DMS53 treated with DMSO at 0.1 percent for 48 hours (cell line): ENCODE measurements at regions not wholly inside any gene's neighbourhood (a gene's known extent, or its start where the extent isn't known, plus 50 kb on each side); places are given as distances from the start of the nearest gene placed in this dataset.
"Not testable (repeated sequence)": the region's sequence is repeated elsewhere in the genome, so short reads cannot be mapped to it uniquely, and the experiment has no call there.

ENCODE experiments used
- DNase-seq: peaks from one replicate; lab custom pipeline; 2025; ENCODE audit not compliant: unreplicated experiment; lab: John Stamatoyannopoulos, UW

- no peak for DNase-seq
These were observed 191.2 kb downstream of the TLE3 start for GRCh38 chr15:69906256-69907185.

GRCh38 chr15:69908060-69908459 lies 189.7 kb downstream of the TLE3 start:
- no peak for DNase-seq

GRCh38 chr15:69908590-69909420 lies 188.9 kb downstream of the TLE3 start:
- no peak for DNase-seq

- no peak for DNase-seq
These were observed 187.8 kb downstream of the TLE3 start for GRCh38 chr15:69909719-69910444.

GRCh38 chr15:69910514-69910913 lies 187.2 kb downstream of the TLE3 start:
- DNase-seq = no peak

GRCh38 chr15:69912116-69912515 lies 185.6 kb downstream of the TLE3 start:
- no peak for DNase-seq

- DNase-seq = no peak
These were observed 183.7 kb downstream of the TLE3 start for GRCh38 chr15:69914040-69914439.

GRCh38 chr15:69914960-69915359 lies 182.8 kb downstream of the TLE3 start:
- no peak for DNase-seq

GRCh38 chr15:69916169-69916785 lies 181.4 kb downstream of the TLE3 start:
- DNase-seq = no peak

- no peak for DNase-seq
These were observed 180.7 kb downstream of the TLE3 start for GRCh38 chr15:69917056-69917455.

- DNase-seq = no peak
These were observed 177.9 kb downstream of the TLE3 start for GRCh38 chr15:69919816-69920215.

- DNase-seq = no peak
These were observed 177.5 kb downstream of the TLE3 start for GRCh38 chr15:69920221-69920620.

GRCh38 chr15:69921626-69922619 lies 175.8 kb downstream of the TLE3 start:
- DNase-seq = no peak

GRCh38 chr15:69924531-69924930 lies 173.2 kb downstream of the TLE3 start:
- DNase-seq = no peak

- no peak for DNase-seq
These were observed 171.7 kb downstream of the TLE3 start for GRCh38 chr15:69926006-69926405.

- DNase-seq = no peak
These were observed 171.0 kb downstream of the TLE3 start for GRCh38 chr15:69926721-69927120.

GRCh38 chr15:69928890-69929289 lies 168.8 kb downstream of the TLE3 start:
- not testable (repeated sequence) for DNase-seq

- DNase-seq = no peak
These were observed 167.6 kb downstream of the TLE3 start for GRCh38 chr15:69929905-69930630.

- no peak for DNase-seq
These were observed 167.0 kb downstream of the TLE3 start for GRCh38 chr15:69930754-69931153.
